GM12874 (cell line): ENCODE measurements at regions not wholly inside any gene's neighbourhood (a gene's known extent, or its start where the extent isn't known, plus 50 kb on each side); places are given as distances from the start of the nearest gene placed in this dataset.

Experiments
- CTCF ChIP-seq: IDR thresholded peaks from 2 replicates; pipeline ENCODE4 v1.5.1; 2011; ENCODE audit warnings: low read depth, mild to moderate bottlenecking, control low read depth, low read length, moderate library complexity; ENCODE audit not compliant: insufficient read depth

- TF ChIP-seq CTCF = no peak
Observed at GRCh38 chr7:13751766-13752165, 237.7 kb downstream of the ETV1 start.

GRCh38 chr7:13757841-13758240 lies 231.6 kb downstream of the ETV1 start:
- TF ChIP-seq CTCF = no peak

GRCh38 chr7:13770305-13770704 lies 219.2 kb downstream of the ETV1 start:
- TF ChIP-seq CTCF = no peak

GRCh38 chr7:13774976-13775375 lies 214.5 kb downstream of the ETV1 start:
- TF ChIP-seq CTCF = no peak

GRCh38 chr7:13777242-13777641 lies 212.2 kb downstream of the ETV1 start:
- TF ChIP-seq CTCF = no peak

GRCh38 chr7:13778967-13779366 lies 210.5 kb downstream of the ETV1 start:
- no peak for TF ChIP-seq CTCF

- TF ChIP-seq CTCF = no peak
Observed at GRCh38 chr7:13790611-13791010, 198.9 kb downstream of the ETV1 start.

GRCh38 chr7:13792208-13792607 lies 197.3 kb downstream of the ETV1 start:
- no peak for TF ChIP-seq CTCF
